CD14-positive monocyte (primary cell): ENCODE measurements at regions not wholly inside any gene's neighbourhood (a gene's known extent, or its start where the extent isn't known, plus 50 kb on each side); places are given as distances from the start of the nearest gene placed in this dataset.

Experiments
- DNase-seq, 3 donors: peaks; one replicate each; pipeline ENCODE4 v3.0.0-alpha.2; 2011 to 2022
- H2AFZ ChIP-seq: 2 replicates; pipeline ENCODE4 v1.6.0; 2012; ENCODE audit warnings: mild to moderate bottlenecking, low read depth, low read length, inconsistent platforms; ENCODE audit not compliant: insufficient read depth, poor library complexity, severe bottlenecking
- H3K27ac ChIP-seq, 2 donors: 1 replicate in 1 of 2; 2 replicates in 1 of 2; pipeline ENCODE4 v1.5.1; 2012 to 2013; ENCODE audit warnings: low read length in 2 of 2, control low read depth in 1 of 2, inconsistent platforms in 1 of 2, low read depth in 1 of 2, mild to moderate bottlenecking in 1 of 2
- H3K27me3 ChIP-seq, 2 donors: one replicate each; pipeline versions ENCODE4 v1.6.0 to v1.6.1; 2011 to 2013; ENCODE audit warnings: low read length in 2 of 2; ENCODE audit not compliant: control insufficient read depth in 2 of 2, insufficient read depth in 2 of 2
- H3K36me3 ChIP-seq, 2 donors: replicated peaks in 1 of 2; 1 replicate in 1 of 2; 2 replicates in 1 of 2; pipeline versions ENCODE4 v1.5.1 to v1.6.1; 2012 to 2013; ENCODE audit warnings: low read length in 2 of 2, control low read depth in 1 of 2, inconsistent platforms in 1 of 2, mild to moderate bottlenecking in 1 of 2; ENCODE audit not compliant: insufficient read depth in 2 of 2, control insufficient read depth in 1 of 2
- H3K4me1 ChIP-seq, 2 donors: 1 replicate in 1 of 2; 2 replicates in 1 of 2; pipeline versions ENCODE4 v1.5.1 to v1.6.1; 2012 to 2013; ENCODE audit warnings: low read length in 2 of 2, control low read depth in 1 of 2, inconsistent platforms in 1 of 2, mild to moderate bottlenecking in 1 of 2, moderate library complexity in 1 of 2; ENCODE audit not compliant: insufficient read depth in 2 of 2, control insufficient read depth in 1 of 2
- H3K4me2 ChIP-seq: replicated peaks from 2 replicates; pipeline ENCODE3; 2012; ENCODE audit warnings: low read length, moderate library complexity, mild to moderate bottlenecking; ENCODE audit not compliant: poor library complexity, severe bottlenecking; ENCODE audit errors: extremely low read depth
- H3K4me3 ChIP-seq, 3 experiments: fragments of 200-600 bp in 1 of 3; sonication (generic) in 1 of 3; replicated peaks in 1 of 3; 1 replicate in 2 of 3; 2 replicates in 1 of 3; pipeline ENCODE4 v1.5.1; 2011 to 2013; ENCODE audit warnings: low read length in 3 of 3, mild to moderate bottlenecking in 3 of 3, control low read depth in 2 of 3, low read depth in 2 of 3, inconsistent platforms in 1 of 3, moderate library complexity in 1 of 3
- H3K79me2 ChIP-seq: 2 replicates; pipeline ENCODE4 v1.6.0; 2012; ENCODE audit warnings: mild to moderate bottlenecking, control low read depth, inconsistent platforms, low read length, moderate library complexity; ENCODE audit not compliant: insufficient read depth
- H3K9ac ChIP-seq: 2 replicates; pipeline ENCODE4 v1.6.0; 2017; ENCODE audit warnings: low read length, mild to moderate bottlenecking; ENCODE audit not compliant: insufficient read depth, poor library complexity, severe bottlenecking
- H3K9me3 ChIP-seq, 2 donors: replicated peaks in 1 of 2; 1 replicate in 1 of 2; 2 replicates in 1 of 2; pipeline versions ENCODE4 v1.5.1 to v1.6.1; 2012 to 2013; ENCODE audit warnings: low read length in 2 of 2, control low read depth in 1 of 2; ENCODE audit not compliant: control insufficient read depth in 1 of 2, insufficient read depth in 1 of 2
- H4K20me1 ChIP-seq: 2 replicates; pipeline ENCODE4 v1.6.0; 2012; ENCODE audit warnings: mild to moderate bottlenecking, low read length, control low read depth, moderate library complexity; ENCODE audit not compliant: insufficient read depth
- H3K27ac Mint-ChIP-seq, 7 donors: one replicate each; pipeline ENCODE4 v1.8.0; 2020; ENCODE audit warnings: mild to moderate bottlenecking in 7 of 7, mixed read lengths in 7 of 7, moderate library complexity in 6 of 7, inconsistent platforms in 2 of 7
- H3K27me3 Mint-ChIP-seq, 3 donors: one replicate each; pipeline ENCODE4 v1.8.0; 2021 to 2022; ENCODE audit warnings: low read depth in 3 of 3, mild to moderate bottlenecking in 3 of 3, mixed read lengths in 3 of 3, moderate library complexity in 3 of 3, inconsistent platforms in 1 of 3
- H3K36me3 Mint-ChIP-seq, 2 donors: one replicate each; pipeline ENCODE4 v1.8.0; 2020; ENCODE audit warnings: mixed read lengths in 2 of 2, inconsistent platforms in 1 of 2, mild to moderate bottlenecking in 1 of 2
- H3K4me1 Mint-ChIP-seq: one replicate; pipeline ENCODE4 v1.8.0; 2020; ENCODE audit warnings: mild to moderate bottlenecking, mixed read lengths
- H3K4me3 Mint-ChIP-seq, 2 donors: one replicate each; pipeline ENCODE4 v1.8.0; 2020; ENCODE audit warnings: mild to moderate bottlenecking in 2 of 2, mixed read lengths in 2 of 2, moderate library complexity in 1 of 2
- H3K9me3 Mint-ChIP-seq, 7 donors: one replicate each; pipeline ENCODE4 v1.8.0; 2020 to 2022; ENCODE audit warnings: mixed read lengths in 7 of 7, mild to moderate bottlenecking in 6 of 7, moderate library complexity in 6 of 7, inconsistent platforms in 2 of 7
- WGBS: methylation state at CpG from one replicate; pipeline ENCODE4 v1.1.5; 2013; ENCODE audit warnings: missing lambda C conversion rate; ENCODE audit not compliant: insufficient coverage; 5-methylcytosine and 5-hydroxymethylcytosine counted together
- intact Hi-C, 2 donors: fragments of 100-400 bp; cut with micrococcal nuclease; formaldehyde crosslinking; loops; one replicate each; pipeline versions ENCODE4 v1.15.0 to v1.15.1; 2023
- TF ChIP-seq, protein P1 (sequence below): fragments of 200-600 bp; IDR thresholded peaks from one replicate; pipeline ENCODE4 v1.8.0; 2022; ENCODE audit warnings: antibody characterized with exemption, mild to moderate bottlenecking

GRCh38 chr5:4927097-4927496 lies 213.0 kb upstream of the ADAMTS16 start:
- WGBS = no CpG with 5 or more reads among the region's 2 CpGs

DNA sequence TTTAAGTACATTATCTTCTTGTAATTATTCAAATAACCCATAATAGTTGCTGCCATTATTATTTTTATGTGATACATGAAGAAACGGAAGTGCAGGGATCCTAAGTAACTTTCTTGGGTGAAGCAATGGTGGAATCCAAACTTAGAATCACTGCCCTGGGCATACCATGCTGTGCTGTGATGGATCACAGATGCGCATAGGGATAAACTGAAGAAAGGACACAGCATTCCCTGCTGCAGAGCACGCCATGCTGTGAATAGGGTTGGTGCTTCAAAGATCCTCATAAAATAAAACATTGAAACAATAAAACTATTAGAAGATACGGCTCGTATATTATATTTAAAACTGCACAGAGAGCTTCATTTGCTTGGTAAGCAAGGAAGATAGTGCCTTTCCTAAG lies 211.7 kb upstream of the ADAMTS16 start:
- TF ChIP-seq, protein P1, sequence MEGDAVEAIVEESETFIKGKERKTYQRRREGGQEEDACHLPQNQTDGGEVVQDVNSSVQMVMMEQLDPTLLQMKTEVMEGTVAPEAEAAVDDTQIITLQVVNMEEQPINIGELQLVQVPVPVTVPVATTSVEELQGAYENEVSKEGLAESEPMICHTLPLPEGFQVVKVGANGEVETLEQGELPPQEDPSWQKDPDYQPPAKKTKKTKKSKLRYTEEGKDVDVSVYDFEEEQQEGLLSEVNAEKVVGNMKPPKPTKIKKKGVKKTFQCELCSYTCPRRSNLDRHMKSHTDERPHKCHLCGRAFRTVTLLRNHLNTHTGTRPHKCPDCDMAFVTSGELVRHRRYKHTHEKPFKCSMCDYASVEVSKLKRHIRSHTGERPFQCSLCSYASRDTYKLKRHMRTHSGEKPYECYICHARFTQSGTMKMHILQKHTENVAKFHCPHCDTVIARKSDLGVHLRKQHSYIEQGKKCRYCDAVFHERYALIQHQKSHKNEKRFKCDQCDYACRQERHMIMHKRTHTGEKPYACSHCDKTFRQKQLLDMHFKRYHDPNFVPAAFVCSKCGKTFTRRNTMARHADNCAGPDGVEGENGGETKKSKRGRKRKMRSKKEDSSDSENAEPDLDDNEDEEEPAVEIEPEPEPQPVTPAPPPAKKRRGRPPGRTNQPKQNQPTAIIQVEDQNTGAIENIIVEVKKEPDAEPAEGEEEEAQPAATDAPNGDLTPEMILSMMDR = no peak
- Histone ChIP-seq H3K4me3 (no peak overlapping the region), H3K27ac (no peak overlapping the region), H2AFZ (no peak overlapping the region), H3K4me2 (no peak overlapping the region), H3K36me3 (no peaks in the 10 kb centered on the region), H3K27me3 (no peaks in the 10 kb centered on the region), H4K20me1 (no peaks in the 10 kb centered on the region), H3K4me1 (no peaks in the 10 kb centered on the region), H3K9me3 (no peaks in the 10 kb centered on the region), H3K9ac (no peak overlapping the region), H3K79me2 (no peaks in the 10 kb centered on the region)
- no peak for DNase-seq
- Mint-ChIP-seq H3K36me3 (no peaks in the 10 kb centered on the region), H3K27me3 (no peaks in the 10 kb centered on the region), H3K27ac (no peak overlapping the region), H3K9me3 (no peaks in the 10 kb centered on the region), H3K4me1 (no peaks in the 10 kb centered on the region), H3K4me3 (no peak overlapping the region)
- no CpG with 5 or more reads among the region's 5 CpGs for WGBS
- intact Hi-C loops = no loop called here

More at GRCh38 chr5:4927097-4927496, 213.0 kb upstream of the ADAMTS16 start:
- no peaks in the 10 kb centered on the region for H3K4me1 ChIP-seq
- Mint-ChIP-seq H3K4me1 (no peaks in the 10 kb centered on the region), H3K36me3 (no peaks in the 10 kb centered on the region), H3K27me3 (no peaks in the 10 kb centered on the region), H3K4me3 (no peak overlapping the region), H3K27ac (no peak overlapping the region), H3K9me3 (no peaks in the 10 kb centered on the region)
- H3K27me3 ChIP-seq = no peaks in the 10 kb centered on the region
- no peaks in the 10 kb centered on the region for H3K36me3 ChIP-seq
- no peak overlapping the region for H3K4me2 ChIP-seq
- no peaks in the 10 kb centered on the region for H3K79me2 ChIP-seq
- no peak overlapping the region for H3K9ac ChIP-seq
- no peak for DNase-seq
- no peak overlapping the region for H3K4me3 ChIP-seq
- no peak overlapping the region for H2AFZ ChIP-seq
- H4K20me1 ChIP-seq = no peaks in the 10 kb centered on the region
- TF ChIP-seq, protein P1 = no peak
- H3K9me3 ChIP-seq = no peaks in the 10 kb centered on the region
- H3K27ac ChIP-seq = no peak overlapping the region
- intact Hi-C loops = no loop called here
